ENCODE measurements at regions not wholly inside any gene's neighbourhood (a gene's known extent, or its start where the extent isn't known, plus 50 kb on each side); places are given as distances from the start of the nearest gene placed in this dataset.

- H3K9me2 ChIP-seq (replicated peaks; ENCODE audit: low read length) = no peaks in the 10 kb centered on the region
- ChIA-PET POLR2A (ENCODE audit: unreplicated experiment) (no interaction called here), CTCF (no interaction called here)
- no peaks in the 10 kb centered on the region for H4K20me1 ChIP-seq (ENCODE audit: low read length)
- no peaks in the 10 kb centered on the region for H3F3A ChIP-seq (ENCODE audit: low read length, unreplicated experiment)
- no peak overlapping the region for H3K4me2 ChIP-seq (ENCODE audit: low read length)
- no peaks in the 10 kb centered on the region for H3K36me3 ChIP-seq (ENCODE audit: low read depth, low read length)
- no peak overlapping the region for H2AFZ ChIP-seq (ENCODE audit: low read length)
- H3K27me3 ChIP-seq (ENCODE audit: low read length) = no peaks in the 10 kb centered on the region
- no peaks in the 10 kb centered on the region for H3K9me3 ChIP-seq (ENCODE audit: low read length)
- intact Hi-C loops (cut with micrococcal nuclease) = no loop called here
- H3K9ac ChIP-seq (ENCODE audit: low read length) = no peak overlapping the region
- no TSS peak for BruUV-seq (replicated peaks)
- no peak overlapping the region for H3K4me3 ChIP-seq (ENCODE audit: low read length)
- ATAC-seq = no peak
- DNase-seq = no peak
- no peak for TF ChIP-seq EZH2phosphoT487 (IDR thresholded peaks at IDR 0.05; ENCODE audit: borderline replicate concordance, low read length)
- TF ChIP-seq CTCF (conservative IDR thresholded peaks at IDR 0.05; ENCODE audit: low read depth, low read length) = no peak
- TF ChIP-seq EZH2 (IDR thresholded peaks at IDR 0.05; ENCODE audit: low read length, unreplicated experiment) = no peak
- H3K79me2 ChIP-seq (ENCODE audit: low read length) = no peaks in the 10 kb centered on the region
- no peak overlapping the region for H3K27ac ChIP-seq (ENCODE audit: low read length)
- H3K4me1 ChIP-seq (ENCODE audit: insufficient read depth, low read length) = peaks cover 16% of the 10 kb centered on the region
Observed at GRCh38 chr10:32142646-32143045, 86.4 kb upstream of the KIF5B start.

- ATAC-seq (no peak), DNase-seq (no peak)
- H3K4me2 ChIP-seq (ENCODE audit: low read length) = no peak overlapping the region
- peaks cover 16% of the 10 kb centered on the region for H3K4me1 ChIP-seq (ENCODE audit: insufficient read depth, low read length)
- H3K9me3 ChIP-seq (ENCODE audit: low read length) = no peaks in the 10 kb centered on the region
- H2AFZ ChIP-seq (ENCODE audit: low read length) = no peak overlapping the region
- H4K20me1 ChIP-seq (ENCODE audit: low read length) = no peaks in the 10 kb centered on the region
- H3K9me2 ChIP-seq (replicated peaks; ENCODE audit: low read length) = no peaks in the 10 kb centered on the region
- H3K27me3 ChIP-seq (ENCODE audit: low read length) = no peaks in the 10 kb centered on the region
- no peaks in the 10 kb centered on the region for H3F3A ChIP-seq (ENCODE audit: low read length, unreplicated experiment)
- intact Hi-C loops (cut with micrococcal nuclease) = no loop called here
- BruUV-seq (replicated peaks) = no TSS peak
- ChIA-PET POLR2A (ENCODE audit: unreplicated experiment) (no interaction called here), CTCF (no interaction called here)
- H3K36me3 ChIP-seq (ENCODE audit: low read depth, low read length) = no peaks in the 10 kb centered on the region
- TF ChIP-seq CTCF (conservative IDR thresholded peaks at IDR 0.05; ENCODE audit: low read depth, low read length) = no peak
- no peak for TF ChIP-seq EZH2phosphoT487 (IDR thresholded peaks at IDR 0.05; ENCODE audit: borderline replicate concordance, low read length)
- TF ChIP-seq EZH2 (IDR thresholded peaks at IDR 0.05; ENCODE audit: low read length, unreplicated experiment) = no peak
- H3K4me3 ChIP-seq (ENCODE audit: low read length) = no peak overlapping the region
- H3K79me2 ChIP-seq (ENCODE audit: low read length) = no peaks in the 10 kb centered on the region
- H3K27ac ChIP-seq (ENCODE audit: low read length) = no peak overlapping the region
- no peak overlapping the region for H3K9ac ChIP-seq (ENCODE audit: low read length)
Observed at GRCh38 chr10:32141018-32141807, 85.0 kb upstream of the KIF5B start.

- Histone ChIP-seq H3K79me2 (ENCODE audit: low read length) (no peaks in the 10 kb centered on the region), H2AFZ (ENCODE audit: low read length) (no peak overlapping the region), H3K27me3 (ENCODE audit: low read length) (no peaks in the 10 kb centered on the region), H3F3A (ENCODE audit: low read length, unreplicated experiment) (no peaks in the 10 kb centered on the region), H3K9ac (ENCODE audit: low read length) (no peak overlapping the region), H3K36me3 (ENCODE audit: low read depth, low read length) (no peaks in the 10 kb centered on the region), H3K4me3 (ENCODE audit: low read length) (no peak overlapping the region), H3K27ac (ENCODE audit: low read length) (no peak overlapping the region), H3K9me3 (ENCODE audit: low read length) (no peaks in the 10 kb centered on the region), H3K9me2 (replicated peaks; ENCODE audit: low read length) (no peaks in the 10 kb centered on the region), H4K20me1 (ENCODE audit: low read length) (no peaks in the 10 kb centered on the region), H3K4me2 (ENCODE audit: low read length) (no peak overlapping the region), H3K4me1 (ENCODE audit: insufficient read depth, low read length) (peaks cover 16% of the 10 kb centered on the region)
- ATAC-seq (no peak), DNase-seq (no peak)
- BruUV-seq (replicated peaks) = no TSS peak
- no peak for TF ChIP-seq CTCF (conservative IDR thresholded peaks at IDR 0.05; ENCODE audit: low read depth, low read length)
- TF ChIP-seq EZH2phosphoT487 (IDR thresholded peaks at IDR 0.05; ENCODE audit: borderline replicate concordance, low read length) = no peak
- no peak for TF ChIP-seq EZH2 (IDR thresholded peaks at IDR 0.05; ENCODE audit: low read length, unreplicated experiment)
- ChIA-PET CTCF (no interaction called here), POLR2A (ENCODE audit: unreplicated experiment) (no interaction called here)
- intact Hi-C loops (cut with micrococcal nuclease) = no loop called here
Observed at GRCh38 chr10:32140403-32140802, 84.2 kb upstream of the KIF5B start.
